Natural killer cell treated with Interleukin-12 subunit alpha and Interleukin-12 subunit beta and Interleukin-15 and Interleukin-18, amount 100 ng/mL, for 72 hours (primary cell): ENCODE measurements at regions not wholly inside any gene's neighbourhood (a gene's known extent, or its start where the extent isn't known, plus 50 kb on each side); places are given as distances from the start of the nearest gene placed in this dataset.

ENCODE experiments used
- ATAC-seq, 2 donors: fragments of 150-1000 bp; cut with Tn5 transposase in 1 of 2; sonication (Bioruptor Pico), chemical (Tn5 transposase) in 1 of 2; 2 replicates each; pipeline ENCODE4 v1.10.0; 2021
- DNase-seq: peaks from one replicate; pipeline ENCODE4 v3.0.0; 2022; ENCODE audit warnings: low spot score
- H3K27ac Mint-ChIP-seq, 2 donors: 1 replicate in 1 of 2; 2 replicates in 1 of 2; pipeline ENCODE4 v1.8.0; 2022; ENCODE audit warnings: mixed read lengths in 2 of 2, mild to moderate bottlenecking in 1 of 2, moderate library complexity in 1 of 2
- H3K27me3 Mint-ChIP-seq, 2 donors: 1 replicate in 1 of 2; 2 replicates in 1 of 2; pipeline ENCODE4 v1.8.0; 2022; ENCODE audit warnings: mixed read lengths in 2 of 2
- H3K36me3 Mint-ChIP-seq: one replicate; pipeline ENCODE4 v1.8.0; 2022; ENCODE audit warnings: mixed read lengths
- H3K4me1 Mint-ChIP-seq, 2 donors: 1 replicate in 1 of 2; 2 replicates in 1 of 2; pipeline ENCODE4 v1.8.0; 2022; ENCODE audit warnings: low read depth in 2 of 2, mixed read lengths in 2 of 2, mild to moderate bottlenecking in 1 of 2
- H3K4me3 Mint-ChIP-seq: one replicate; pipeline ENCODE4 v1.8.0; 2022; ENCODE audit warnings: mixed read lengths
- H3K9me3 Mint-ChIP-seq: 2 replicates; pipeline ENCODE4 v1.8.0; 2022; ENCODE audit warnings: mixed read lengths

GRCh38 chr2:221107424-221107823 is 464.7 kb downstream of the EPHA4 start:
- ATAC-seq, result no peak
- Mint-ChIP-seq H3K4me1 (peaks cover 16% of the 10 kb centered on the region in 2 donors), H3K9me3 (no peaks in the 10 kb centered on the region), H3K4me3 (no peak overlapping the region), H3K27me3 (peaks cover 22% of the 10 kb centered on the region in 2 donors), H3K36me3 (no peaks in the 10 kb centered on the region), H3K27ac (no peak overlapping the region)
- DNase-seq, result no peak

- Mint-ChIP-seq H3K4me1 (peaks cover 2 to 3% of the 10 kb centered on the region in 2 donors), H3K27ac (no peak overlapping the region), H3K9me3 (no peaks in the 10 kb centered on the region), H3K27me3 (peaks cover 19 to 22% of the 10 kb centered on the region in 2 donors), H3K36me3 (no peaks in the 10 kb centered on the region), H3K4me3 (no peak overlapping the region)
- DNase-seq (no peak), ATAC-seq (no peak)
Measured at GRCh38 chr2:221109552-221109951, 462.6 kb downstream of the EPHA4 start.

GRCh38 chr2:221111739-221112138 is 460.4 kb downstream of the EPHA4 start:
- Mint-ChIP-seq H3K36me3 (no peaks in the 10 kb centered on the region), H3K4me3 (no peak overlapping the region), H3K27me3 (peaks cover 23 to 36% of the 10 kb centered on the region in 2 donors), H3K4me1 (no peaks in the 10 kb centered on the region), H3K9me3 (no peaks in the 10 kb centered on the region), H3K27ac (no peak overlapping the region)
- ATAC-seq (no peak), DNase-seq (no peak)

- H3K27ac Mint-ChIP-seq, result no peak overlapping the region
- H3K36me3 Mint-ChIP-seq, result no peaks in the 10 kb centered on the region
- DNase-seq (no peak), ATAC-seq (no peak)
- H3K27me3 Mint-ChIP-seq, result peaks cover 22 to 32% of the 10 kb centered on the region in 2 donors
- no peaks in the 10 kb centered on the region for H3K9me3 Mint-ChIP-seq
- H3K4me1 Mint-ChIP-seq, result no peaks in the 10 kb centered on the region
- no peak overlapping the region for H3K4me3 Mint-ChIP-seq
Measured at GRCh38 chr2:221112744-221113143, 459.4 kb downstream of the EPHA4 start.

- ATAC-seq (no peak), DNase-seq (no peak)
- Mint-ChIP-seq H3K9me3 (no peaks in the 10 kb centered on the region), H3K27ac (no peak overlapping the region), H3K4me3 (no peak overlapping the region), H3K4me1 (no peaks in the 10 kb centered on the region), H3K27me3 (peaks cover 22 to 37% of the 10 kb centered on the region in 2 donors), H3K36me3 (no peaks in the 10 kb centered on the region)
Measured at GRCh38 chr2:221115944-221116343, 456.2 kb downstream of the EPHA4 start.

- Mint-ChIP-seq H3K27me3 (peaks cover 16 to 32% of the 10 kb centered on the region in 2 donors), H3K27ac (no peak overlapping the region), H3K9me3 (no peaks in the 10 kb centered on the region), H3K4me1 (no peaks in the 10 kb centered on the region), H3K4me3 (no peak overlapping the region), H3K36me3 (no peaks in the 10 kb centered on the region)
- DNase-seq (no peak), ATAC-seq (no peak)
Measured at GRCh38 chr2:221120643-221121042, 451.5 kb downstream of the EPHA4 start.

- no peak overlapping the region for H3K27ac Mint-ChIP-seq
- H3K4me1 Mint-ChIP-seq, result no peaks in the 10 kb centered on the region
- DNase-seq, result no peak
- peaks cover 7% of the 10 kb centered on the region for H3K36me3 Mint-ChIP-seq
- no peak overlapping the region for H3K4me3 Mint-ChIP-seq
- peaks cover 20 to 26% of the 10 kb centered on the region in 2 donors for H3K27me3 Mint-ChIP-seq
- peaks cover 7% of the 10 kb centered on the region for H3K9me3 Mint-ChIP-seq
- ATAC-seq, result no peak
Measured at GRCh38 chr2:221123396-221123795, 448.7 kb downstream of the EPHA4 start.

- Mint-ChIP-seq H3K4me3 (no peak overlapping the region), H3K4me1 (no peaks in the 10 kb centered on the region), H3K36me3 (peaks cover 7% of the 10 kb centered on the region), H3K9me3 (peaks cover 7% of the 10 kb centered on the region), H3K27me3 (peaks cover 12 to 18% of the 10 kb centered on the region in 2 donors), H3K27ac (no peak overlapping the region)
- peak in 1 of 2 donors; percentile 24 for ATAC-seq
- no peak for DNase-seq
Measured at GRCh38 chr2:221124532-221125240, 447.4 kb downstream of the EPHA4 start.

GRCh38 chr2:221125691-221126090 is 446.4 kb downstream of the EPHA4 start:
- DNase-seq (no peak), ATAC-seq (no peak)
- Mint-ChIP-seq H3K27ac (no peak overlapping the region), H3K36me3 (peaks cover 7% of the 10 kb centered on the region), H3K4me3 (no peak overlapping the region), H3K9me3 (peaks cover 7% of the 10 kb centered on the region), H3K4me1 (no peaks in the 10 kb centered on the region), H3K27me3 (peaks cover 8 to 9% of the 10 kb centered on the region in 2 donors)

GRCh38 chr2:221129657-221130056 is 442.4 kb downstream of the EPHA4 start:
- ATAC-seq (no peak), DNase-seq (no peak)
- Mint-ChIP-seq H3K27ac (no peak overlapping the region), H3K9me3 (peaks cover 7% of the 10 kb centered on the region), H3K4me3 (no peak overlapping the region), H3K27me3 (peaks cover 0 to 7% of the 10 kb centered on the region in 2 donors), H3K4me1 (no peaks in the 10 kb centered on the region), H3K36me3 (peaks cover 7% of the 10 kb centered on the region)

- DNase-seq, result no peak
- ATAC-seq, result peak; percentile 53 to 58
- Mint-ChIP-seq H3K27ac (no peak overlapping the region), H3K4me1 (no peaks in the 10 kb centered on the region), H3K9me3 (peaks cover 7% of the 10 kb centered on the region), H3K4me3 (no peak overlapping the region), H3K36me3 (peaks cover 7% of the 10 kb centered on the region), H3K27me3 (peaks cover 0 to 7% of the 10 kb centered on the region in 2 donors)
Measured at GRCh38 chr2:221130431-221130830, 441.7 kb downstream of the EPHA4 start.

GRCh38 chr2:221133941-221134340 is 438.2 kb downstream of the EPHA4 start:
- Mint-ChIP-seq H3K36me3 (no peaks in the 10 kb centered on the region), H3K4me3 (no peak overlapping the region), H3K27ac (no peak overlapping the region), H3K4me1 (no peaks in the 10 kb centered on the region), H3K9me3 (no peaks in the 10 kb centered on the region), H3K27me3 (no peaks in the 10 kb centered on the region)
- DNase-seq, result no peak
- ATAC-seq, result no peak

GRCh38 chr2:221134718-221135117 is 437.4 kb downstream of the EPHA4 start:
- no peaks in the 10 kb centered on the region for H3K36me3 Mint-ChIP-seq

GRCh38 chr2:221135699-221136098 is 436.4 kb downstream of the EPHA4 start:
- no peaks in the 10 kb centered on the region for H3K4me1 Mint-ChIP-seq

More at GRCh38 chr2:221134718-221135117, 437.4 kb downstream of the EPHA4 start:
- Mint-ChIP-seq H3K27ac (no peak overlapping the region), H3K4me3 (no peak overlapping the region), H3K9me3 (no peaks in the 10 kb centered on the region), H3K4me1 (no peaks in the 10 kb centered on the region), H3K27me3 (no peaks in the 10 kb centered on the region)
- ATAC-seq, result no peak
- DNase-seq, result no peak

GRCh38 chr2:221137385-221137784 is 434.7 kb downstream of the EPHA4 start:
- Mint-ChIP-seq H3K36me3 (no peaks in the 10 kb centered on the region), H3K27me3 (peaks cover 0 to 2% of the 10 kb centered on the region in 2 donors), H3K4me3 (no peak overlapping the region), H3K27ac (no peak overlapping the region), H3K4me1 (no peaks in the 10 kb centered on the region), H3K9me3 (no peaks in the 10 kb centered on the region)
- no peak for DNase-seq
- no peak for ATAC-seq

More at GRCh38 chr2:221135699-221136098, 436.4 kb downstream of the EPHA4 start:
- no peaks in the 10 kb centered on the region for H3K9me3 Mint-ChIP-seq
- no peak for DNase-seq
- ATAC-seq, result no peak
- H3K4me3 Mint-ChIP-seq, result no peak overlapping the region
- H3K27ac Mint-ChIP-seq, result no peak overlapping the region
- no peaks in the 10 kb centered on the region for H3K36me3 Mint-ChIP-seq
- no peaks in the 10 kb centered on the region for H3K27me3 Mint-ChIP-seq
